Osteocyte (in vitro differentiated cells): ENCODE measurements at regions not wholly inside any gene's neighbourhood (a gene's known extent, or its start where the extent isn't known, plus 50 kb on each side); places are given as distances from the start of the nearest gene placed in this dataset.

Experiments
- DNase-seq: peaks from one replicate; pipeline ENCODE4 v3.0.0; 2021; ENCODE audit warnings: mixed read lengths; ENCODE audit not compliant: unreplicated experiment; ENCODE audit errors: extremely low spot score
- H3K27ac Mint-ChIP-seq: one replicate; pipeline ENCODE4 v1.8.0; 2021; ENCODE audit warnings: mild to moderate bottlenecking, mixed read lengths; ENCODE audit not compliant: unreplicated experiment
- H3K27me3 Mint-ChIP-seq: one replicate; pipeline ENCODE4 v1.8.0; 2021; ENCODE audit warnings: mixed read lengths; ENCODE audit not compliant: unreplicated experiment
- H3K36me3 Mint-ChIP-seq: one replicate; pipeline ENCODE4 v1.8.0; 2021; ENCODE audit warnings: mixed read lengths; ENCODE audit not compliant: unreplicated experiment
- H3K4me1 Mint-ChIP-seq: one replicate; pipeline ENCODE4 v1.8.0; 2021; ENCODE audit warnings: mixed read lengths; ENCODE audit not compliant: unreplicated experiment
- H3K4me3 Mint-ChIP-seq: one replicate; pipeline ENCODE4 v1.8.0; 2021; ENCODE audit warnings: mild to moderate bottlenecking, moderate library complexity, mixed read lengths; ENCODE audit not compliant: unreplicated experiment
- H3K9me3 Mint-ChIP-seq: one replicate; pipeline ENCODE4 v1.8.0; 2021; ENCODE audit warnings: mixed read lengths; ENCODE audit not compliant: unreplicated experiment
- TF ChIP-seq, protein P1 (sequence below): fragments of 200-600 bp; sonication (generic); IDR thresholded peaks from 2 replicates; pipeline ENCODE4 v1.5.0; 2021; ENCODE audit warnings: antibody characterized with exemption, mild to moderate bottlenecking, moderate library complexity

DNA sequence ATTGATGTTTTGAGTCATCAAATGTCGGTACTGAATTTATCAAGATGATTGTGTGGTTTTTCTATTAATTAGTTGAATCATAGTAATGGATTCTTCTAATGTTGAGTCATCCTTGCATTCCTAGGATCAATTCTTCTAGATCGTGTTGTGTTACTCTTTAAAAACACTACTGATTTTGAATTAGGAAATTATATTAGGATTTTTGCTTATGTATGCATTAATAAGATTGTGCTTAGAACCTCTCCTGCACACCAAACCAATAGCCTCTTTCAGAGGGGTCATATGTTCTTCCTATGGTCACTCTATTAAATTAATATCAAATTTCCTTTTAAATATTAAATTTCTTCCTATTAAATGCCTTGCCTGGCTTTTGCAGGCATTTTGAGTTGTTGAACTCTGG is 151.7 kb upstream of the TOPAZ1 start:
- TF ChIP-seq, protein P1, sequence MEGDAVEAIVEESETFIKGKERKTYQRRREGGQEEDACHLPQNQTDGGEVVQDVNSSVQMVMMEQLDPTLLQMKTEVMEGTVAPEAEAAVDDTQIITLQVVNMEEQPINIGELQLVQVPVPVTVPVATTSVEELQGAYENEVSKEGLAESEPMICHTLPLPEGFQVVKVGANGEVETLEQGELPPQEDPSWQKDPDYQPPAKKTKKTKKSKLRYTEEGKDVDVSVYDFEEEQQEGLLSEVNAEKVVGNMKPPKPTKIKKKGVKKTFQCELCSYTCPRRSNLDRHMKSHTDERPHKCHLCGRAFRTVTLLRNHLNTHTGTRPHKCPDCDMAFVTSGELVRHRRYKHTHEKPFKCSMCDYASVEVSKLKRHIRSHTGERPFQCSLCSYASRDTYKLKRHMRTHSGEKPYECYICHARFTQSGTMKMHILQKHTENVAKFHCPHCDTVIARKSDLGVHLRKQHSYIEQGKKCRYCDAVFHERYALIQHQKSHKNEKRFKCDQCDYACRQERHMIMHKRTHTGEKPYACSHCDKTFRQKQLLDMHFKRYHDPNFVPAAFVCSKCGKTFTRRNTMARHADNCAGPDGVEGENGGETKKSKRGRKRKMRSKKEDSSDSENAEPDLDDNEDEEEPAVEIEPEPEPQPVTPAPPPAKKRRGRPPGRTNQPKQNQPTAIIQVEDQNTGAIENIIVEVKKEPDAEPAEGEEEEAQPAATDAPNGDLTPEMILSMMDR = no peak
- no peaks in the 10 kb centered on the region for H3K9me3 Mint-ChIP-seq
- H3K36me3 Mint-ChIP-seq = peaks cover 3% of the 10 kb centered on the region
- no peak overlapping the region for H3K4me3 Mint-ChIP-seq
- DNase-seq = no peak
- no peak overlapping the region for H3K27ac Mint-ChIP-seq
- peaks cover 9% of the 10 kb centered on the region for H3K4me1 Mint-ChIP-seq
- peaks cover 2% of the 10 kb centered on the region for H3K27me3 Mint-ChIP-seq

DNA sequence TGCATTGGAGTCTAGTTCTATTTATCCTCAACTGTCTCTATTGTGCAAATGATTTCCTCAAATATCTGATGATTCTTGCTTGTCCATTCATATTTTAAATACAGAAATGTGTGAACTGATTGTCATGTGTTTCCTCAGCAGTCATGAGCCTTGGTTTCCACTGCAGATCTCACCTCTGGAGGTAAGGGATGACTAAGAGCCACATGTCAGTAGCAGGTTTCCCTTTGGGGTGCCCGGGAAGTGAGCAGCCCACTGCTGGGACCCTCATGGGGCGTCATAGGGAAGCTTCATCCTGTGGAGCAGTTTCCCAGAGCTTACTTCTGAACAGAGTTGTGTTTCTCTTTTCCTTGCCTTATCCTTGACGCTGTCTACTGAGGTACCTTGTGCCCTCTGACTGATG is 149.2 kb upstream of the TOPAZ1 start:
- H3K36me3 Mint-ChIP-seq = no peaks in the 10 kb centered on the region
- peaks cover 2% of the 10 kb centered on the region for H3K27me3 Mint-ChIP-seq
- TF ChIP-seq, protein P1 = no peak
- no peak overlapping the region for H3K4me3 Mint-ChIP-seq
- peaks cover 15% of the 10 kb centered on the region for H3K4me1 Mint-ChIP-seq
- no peak overlapping the region for H3K27ac Mint-ChIP-seq
- H3K9me3 Mint-ChIP-seq = no peaks in the 10 kb centered on the region
- no peak for DNase-seq

DNA sequence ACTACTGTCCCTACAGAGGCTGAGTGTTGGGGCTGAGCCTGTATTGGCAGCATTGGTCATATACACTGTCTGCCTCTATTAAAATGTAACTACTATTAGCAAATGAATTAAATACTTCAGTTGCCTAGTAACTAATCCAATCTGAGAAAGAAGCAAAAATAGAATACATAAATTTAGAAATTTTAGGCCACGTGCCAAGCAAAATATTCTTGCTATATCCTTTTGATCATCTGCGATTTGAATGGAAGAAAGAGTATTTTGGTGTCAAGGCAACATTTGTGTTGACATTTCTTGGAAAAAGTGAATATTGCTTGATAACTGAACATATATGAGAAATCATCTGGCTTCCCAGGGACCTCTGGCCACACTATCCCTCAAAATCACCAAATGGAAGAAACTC is 148.2 kb upstream of the TOPAZ1 start:
- TF ChIP-seq, protein P1 = no peak
- Mint-ChIP-seq H3K36me3 (no peaks in the 10 kb centered on the region), H3K4me1 (peaks cover 16% of the 10 kb centered on the region), H3K27me3 (peaks cover 2% of the 10 kb centered on the region), H3K27ac (no peak overlapping the region), H3K4me3 (no peak overlapping the region), H3K9me3 (no peaks in the 10 kb centered on the region)
- DNase-seq = no peak

DNA sequence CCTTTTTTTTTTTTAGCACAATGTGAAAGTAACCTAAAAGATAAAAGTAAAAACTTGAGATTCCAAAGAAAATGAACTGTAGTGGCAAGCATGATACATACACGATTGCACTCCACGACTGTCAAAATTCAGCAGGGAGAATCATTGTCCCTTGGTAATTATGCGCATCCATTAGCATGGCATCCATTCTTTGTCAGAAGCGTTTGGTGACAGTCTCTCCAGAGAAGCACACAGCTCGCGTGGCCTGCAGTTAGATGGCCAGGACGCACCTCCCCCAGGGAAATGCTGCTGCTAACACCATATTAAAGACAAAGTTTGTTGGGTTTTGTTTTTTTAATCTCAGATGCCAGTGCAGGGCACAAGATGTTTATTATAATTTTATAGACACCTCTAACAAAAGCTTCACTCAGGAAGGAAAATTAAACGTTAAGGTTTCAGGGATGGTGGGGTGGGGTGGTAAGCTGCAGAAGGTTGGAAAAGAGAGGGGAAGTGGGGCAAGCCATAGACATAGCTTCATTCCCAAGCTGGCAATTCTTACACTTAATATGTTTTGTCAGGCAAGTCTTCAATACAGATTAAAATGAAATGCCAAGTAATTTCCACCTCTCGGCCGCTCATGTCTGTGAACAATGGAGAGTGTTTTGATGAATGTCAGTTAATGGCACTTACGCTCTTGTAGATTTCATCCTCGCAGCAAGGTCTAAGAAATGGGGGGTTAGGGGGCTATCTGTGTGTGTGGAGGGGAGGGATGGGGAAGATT is 142.8 kb upstream of the TOPAZ1 start:
- no peak for DNase-seq
- H3K27ac Mint-ChIP-seq = no peak overlapping the region
- no peak overlapping the region for H3K4me3 Mint-ChIP-seq
- no peaks in the 10 kb centered on the region for H3K36me3 Mint-ChIP-seq
- peaks cover 31% of the 10 kb centered on the region for H3K4me1 Mint-ChIP-seq
- TF ChIP-seq, protein P1 = no peak
- no peaks in the 10 kb centered on the region for H3K9me3 Mint-ChIP-seq
- H3K27me3 Mint-ChIP-seq = no peaks in the 10 kb centered on the region

DNA sequence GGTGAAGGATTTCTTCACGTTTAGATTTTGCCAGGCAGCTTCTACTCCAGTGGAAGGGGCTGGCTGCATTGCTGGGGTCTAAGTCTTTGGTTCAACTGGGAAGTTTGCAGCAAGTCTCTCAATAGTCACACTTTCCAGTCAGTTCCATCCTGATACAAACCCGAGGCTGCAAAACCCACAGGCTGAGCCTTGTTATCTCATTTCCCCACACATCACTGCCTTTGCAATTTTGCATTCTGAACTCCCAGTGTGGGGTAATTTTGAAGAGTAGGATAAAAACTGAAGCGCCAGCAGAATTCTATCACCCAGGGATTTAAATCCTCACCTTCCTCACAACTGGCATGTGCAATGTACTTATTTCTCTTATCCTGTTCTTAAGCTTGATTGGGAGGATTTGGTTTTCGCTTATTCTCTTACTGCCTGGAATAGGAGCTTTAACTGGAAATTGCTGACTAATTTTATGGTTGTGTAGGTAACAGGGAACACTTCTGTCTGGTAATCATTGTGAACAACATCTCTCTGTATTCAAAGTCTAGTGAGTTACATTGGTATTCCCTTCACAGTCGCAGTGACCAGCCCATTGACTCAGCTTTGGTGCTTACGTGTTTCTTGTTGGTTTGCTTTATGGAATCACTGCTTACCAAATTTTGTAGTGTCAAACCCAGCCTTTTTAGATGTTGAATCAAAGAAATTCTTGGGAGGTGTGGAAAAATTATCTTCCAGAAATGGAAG is 142.0 kb upstream of the TOPAZ1 start:
- Mint-ChIP-seq H3K4me1 (peaks cover 40% of the 10 kb centered on the region), H3K27me3 (no peaks in the 10 kb centered on the region), H3K27ac (no peak overlapping the region), H3K9me3 (no peaks in the 10 kb centered on the region), H3K4me3 (no peak overlapping the region), H3K36me3 (no peaks in the 10 kb centered on the region)
- no peak for DNase-seq
- TF ChIP-seq, protein P1 = no peak
